T-helper 2 cell treated with Interferon-gamma antibody and Interleukin-4, amounts not matched to agents 5 μg/mL and 100 μg/mL, for 36 hours (primary cell): ENCODE measurements at regions not wholly inside any gene's neighbourhood (a gene's known extent, or its start where the extent isn't known, plus 50 kb on each side); places are given as distances from the start of the nearest gene placed in this dataset.
"Not testable (repeated sequence)": the region's sequence is repeated elsewhere in the genome, so short reads cannot be mapped to it uniquely, and the experiment has no call there.

Experiments used
- DNase-seq: peaks from one replicate; pipeline ENCODE4 v3.0.0; 2021; ENCODE audit warnings: low spot score
- H3K27ac Mint-ChIP-seq: one replicate; pipeline ENCODE4 v1.8.0; 2021; ENCODE audit warnings: mild to moderate bottlenecking, mixed read lengths
- H3K27me3 Mint-ChIP-seq: one replicate; pipeline ENCODE4 v1.8.0; 2021; ENCODE audit warnings: low read depth, mixed read lengths
- H3K36me3 Mint-ChIP-seq: one replicate; pipeline ENCODE4 v1.8.0; 2021; ENCODE audit warnings: low read depth, mixed read lengths
- H3K4me1 Mint-ChIP-seq: one replicate; pipeline ENCODE4 v1.8.0; 2021; ENCODE audit warnings: low read depth, mixed read lengths
- H3K4me3 Mint-ChIP-seq: one replicate; pipeline ENCODE4 v1.8.0; 2022; ENCODE audit warnings: mild to moderate bottlenecking, moderate library complexity, mixed read lengths
- H3K9me3 Mint-ChIP-seq: one replicate; pipeline ENCODE4 v1.8.0; 2021; ENCODE audit warnings: mixed read lengths

- Mint-ChIP-seq H3K36me3 (no peaks in the 10 kb centered on the region), H3K4me1 (no peaks in the 10 kb centered on the region), H3K27me3 (no peaks in the 10 kb centered on the region), H3K4me3 (no peak overlapping the region), H3K27ac (no peak overlapping the region), H3K9me3 (peaks cover 50% of the 10 kb centered on the region)
- no peak for DNase-seq
Observed at GRCh38 chr5:8811581-8811980, 734.3 kb downstream of the SEMA5A start.

- Mint-ChIP-seq H3K36me3 (no peaks in the 10 kb centered on the region), H3K4me3 (no peak overlapping the region), H3K27me3 (no peaks in the 10 kb centered on the region), H3K27ac (no peak overlapping the region), H3K4me1 (no peaks in the 10 kb centered on the region), H3K9me3 (peaks cover 43% of the 10 kb centered on the region)
- no peak for DNase-seq
Observed at GRCh38 chr5:8813180-8813579, 732.7 kb downstream of the SEMA5A start.

- no peaks in the 10 kb centered on the region for H3K27me3 Mint-ChIP-seq
- DNase-seq, result no peak
- no peaks in the 10 kb centered on the region for H3K4me1 Mint-ChIP-seq
- H3K36me3 Mint-ChIP-seq, result no peaks in the 10 kb centered on the region
- peaks cover 42% of the 10 kb centered on the region for H3K9me3 Mint-ChIP-seq
- no peak overlapping the region for H3K4me3 Mint-ChIP-seq
- no peak overlapping the region for H3K27ac Mint-ChIP-seq
Observed at GRCh38 chr5:8814105-8814504, 731.8 kb downstream of the SEMA5A start.

GRCh38 chr5:8824371-8824770 is 721.5 kb downstream of the SEMA5A start:
- Mint-ChIP-seq H3K36me3 (no peaks in the 10 kb centered on the region), H3K9me3 (peaks cover 31% of the 10 kb centered on the region), H3K27me3 (no peaks in the 10 kb centered on the region), H3K4me1 (no peaks in the 10 kb centered on the region), H3K27ac (no peak overlapping the region), H3K4me3 (no peak overlapping the region)
- DNase-seq, result no peak

- H3K4me3 Mint-ChIP-seq, result no peak overlapping the region
- H3K27me3 Mint-ChIP-seq, result no peaks in the 10 kb centered on the region
- DNase-seq, result no peak
- H3K27ac Mint-ChIP-seq, result no peak overlapping the region
- H3K4me1 Mint-ChIP-seq, result no peaks in the 10 kb centered on the region
- H3K9me3 Mint-ChIP-seq, result peaks cover 28% of the 10 kb centered on the region
- no peaks in the 10 kb centered on the region for H3K36me3 Mint-ChIP-seq
Observed at GRCh38 chr5:8825139-8825757, 720.6 kb downstream of the SEMA5A start.

- DNase-seq, result no peak
- no peaks in the 10 kb centered on the region for H3K27me3 Mint-ChIP-seq
- H3K4me1 Mint-ChIP-seq, result no peaks in the 10 kb centered on the region
- H3K27ac Mint-ChIP-seq, result no peak overlapping the region
- H3K4me3 Mint-ChIP-seq, result no peak overlapping the region
- no peaks in the 10 kb centered on the region for H3K36me3 Mint-ChIP-seq
- H3K9me3 Mint-ChIP-seq, result peaks cover 34% of the 10 kb centered on the region
Observed at GRCh38 chr5:8826508-8826907, 719.4 kb downstream of the SEMA5A start.

- Mint-ChIP-seq H3K4me1 (no peaks in the 10 kb centered on the region), H3K4me3 (no peak overlapping the region), H3K9me3 (peaks cover 33% of the 10 kb centered on the region), H3K36me3 (no peaks in the 10 kb centered on the region), H3K27me3 (no peaks in the 10 kb centered on the region), H3K27ac (no peak overlapping the region)
- DNase-seq, result no peak
Observed at GRCh38 chr5:8827696-8828095, 718.2 kb downstream of the SEMA5A start.

- Mint-ChIP-seq H3K27ac (no peak overlapping the region), H3K27me3 (no peaks in the 10 kb centered on the region), H3K4me3 (no peak overlapping the region), H3K4me1 (no peaks in the 10 kb centered on the region), H3K36me3 (no peaks in the 10 kb centered on the region), H3K9me3 (peaks cover 41% of the 10 kb centered on the region)
- DNase-seq, result no peak
Observed at GRCh38 chr5:8828596-8829322, 717.1 kb downstream of the SEMA5A start.

GRCh38 chr5:8829323-8830029 is 716.4 kb downstream of the SEMA5A start:
- Mint-ChIP-seq H3K27me3 (no peaks in the 10 kb centered on the region), H3K4me3 (no peak overlapping the region), H3K27ac (no peak overlapping the region), H3K4me1 (no peaks in the 10 kb centered on the region), H3K36me3 (no peaks in the 10 kb centered on the region), H3K9me3 (peaks cover 45% of the 10 kb centered on the region)
- no peak for DNase-seq

GRCh38 chr5:8831251-8831650 is 714.6 kb downstream of the SEMA5A start:
- DNase-seq, result no peak
- Mint-ChIP-seq H3K36me3 (no peaks in the 10 kb centered on the region), H3K27ac (no peak overlapping the region), H3K4me1 (no peaks in the 10 kb centered on the region), H3K9me3 (peaks cover 43% of the 10 kb centered on the region), H3K4me3 (no peak overlapping the region), H3K27me3 (no peaks in the 10 kb centered on the region)

GRCh38 chr5:8831854-8832253 is 714.0 kb downstream of the SEMA5A start:
- Mint-ChIP-seq H3K27me3 (no peaks in the 10 kb centered on the region), H3K4me3 (no peak overlapping the region), H3K9me3 (peaks cover 41% of the 10 kb centered on the region), H3K27ac (no peak overlapping the region), H3K36me3 (no peaks in the 10 kb centered on the region), H3K4me1 (no peaks in the 10 kb centered on the region)
- DNase-seq, result no peak

- Mint-ChIP-seq H3K4me1 (no peaks in the 10 kb centered on the region), H3K27ac (no peak overlapping the region), H3K4me3 (no peak overlapping the region), H3K9me3 (peaks cover 15% of the 10 kb centered on the region), H3K27me3 (no peaks in the 10 kb centered on the region), H3K36me3 (no peaks in the 10 kb centered on the region)
- no peak for DNase-seq
Observed at GRCh38 chr5:8839361-8840055, 706.4 kb downstream of the SEMA5A start.

- Mint-ChIP-seq H3K4me3 (no peak overlapping the region), H3K27me3 (no peaks in the 10 kb centered on the region), H3K27ac (no peak overlapping the region), H3K9me3 (peaks cover 17% of the 10 kb centered on the region), H3K36me3 (no peaks in the 10 kb centered on the region), H3K4me1 (no peaks in the 10 kb centered on the region)
- DNase-seq, result no peak
Observed at GRCh38 chr5:8840237-8840636, 705.6 kb downstream of the SEMA5A start.

- H3K4me1 Mint-ChIP-seq, DNase-seq, H3K27me3 Mint-ChIP-seq, H3K27ac Mint-ChIP-seq, H3K36me3 Mint-ChIP-seq, H3K4me3 Mint-ChIP-seq: not testable (repeated sequence)
- H3K9me3 Mint-ChIP-seq, result peaks cover 17% of the 10 kb centered on the region
Observed at GRCh38 chr5:8840746-8841145, 705.1 kb downstream of the SEMA5A start.
